SH-SY5Y (cell line): ENCODE measurements at regions not wholly inside any gene's neighbourhood (a gene's known extent, or its start where the extent isn't known, plus 50 kb on each side); places are given as distances from the start of the nearest gene placed in this dataset.

ENCODE experiments used
- GATA2 ChIP-seq: IDR thresholded peaks from 2 replicates; pipeline ENCODE4 v1.6.1; 2011; ENCODE audit warnings: mild to moderate bottlenecking, low read depth, low read length
- GATA3 ChIP-seq: IDR thresholded peaks from 2 replicates; pipeline ENCODE4 v1.6.1; 2011; ENCODE audit warnings: low read depth, mild to moderate bottlenecking, low read length, moderate library complexity

- no peak for TF ChIP-seq GATA2
- TF ChIP-seq GATA3, result no peak
Measured at GRCh38 chr7:24466168-24466768, 107.0 kb upstream of the PALS2 start.
